ENCODE measurements at regions not wholly inside any gene's neighbourhood (a gene's known extent, or its start where the extent isn't known, plus 50 kb on each side); places are given as distances from the start of the nearest gene placed in this dataset.

- no peak for DNase-seq
These were observed 884.9 kb downstream of the C6orf118 start for GRCh38 chr6:164424489-164424888.

GRCh38 chr6:164419099-164419498 is 890.3 kb downstream of the C6orf118 start:
- DNase-seq, result no peak

GRCh38 chr6:164418262-164418588 is 891.2 kb downstream of the C6orf118 start:
- no peak for DNase-seq

- no peak for DNase-seq
These were observed 891.7 kb downstream of the C6orf118 start for GRCh38 chr6:164417537-164418261.

- DNase-seq, result no peak
These were observed 893.4 kb downstream of the C6orf118 start for GRCh38 chr6:164415832-164416563.

- no peak for DNase-seq
These were observed 894.7 kb downstream of the C6orf118 start for GRCh38 chr6:164414695-164415094.

- DNase-seq, result no peak
These were observed 896.8 kb downstream of the C6orf118 start for GRCh38 chr6:164412566-164412965.

- no peak for DNase-seq
These were observed 899.4 kb downstream of the C6orf118 start for GRCh38 chr6:164410017-164410416.

GRCh38 chr6:164409309-164410009 is 899.9 kb downstream of the C6orf118 start:
- no peak for DNase-seq

GRCh38 chr6:164408868-164409267 is 900.5 kb downstream of the C6orf118 start:
- no peak for DNase-seq

- DNase-seq, result no peak
These were observed 904.5 kb downstream of the C6orf118 start for GRCh38 chr6:164404812-164405488.

- DNase-seq, result no peak
These were observed 907.5 kb downstream of the C6orf118 start for GRCh38 chr6:164401871-164402270.

- no peak for DNase-seq
These were observed 910.8 kb downstream of the C6orf118 start for GRCh38 chr6:164398647-164399046.

GRCh38 chr6:164396071-164397047 is 913.0 kb downstream of the C6orf118 start:
- no peak for DNase-seq

GRCh38 chr6:164379795-164380194 is 929.6 kb downstream of the C6orf118 start:
- no peak for DNase-seq

GRCh38 chr6:164378330-164378729 is 931.1 kb downstream of the C6orf118 start:
- no peak for DNase-seq

- no peak for DNase-seq
These were observed 932.0 kb downstream of the C6orf118 start for GRCh38 chr6:164377348-164377918.

- no peak for DNase-seq
These were observed 938.6 kb downstream of the C6orf118 start for GRCh38 chr6:164370773-164371172.

GRCh38 chr6:164359441-164359840 is 944.9 kb downstream of the QKI start:
- no peak for DNase-seq

- DNase-seq, result no peak
These were observed 944.5 kb downstream of the QKI start for GRCh38 chr6:164359036-164359435.

GRCh38 chr6:164356814-164357213 is 942.3 kb downstream of the QKI start:
- DNase-seq, result no peak

GRCh38 chr6:164347455-164347854 is 932.9 kb downstream of the QKI start:
- DNase-seq, result no peak

Measured in hematopoietic multipotent progenitor cell treated with erythropoietin and hydrocortisone succinate and interleukin-3 and kit ligand, for 6 days (in vitro differentiated cells).